Tibial nerve (tissue), 4 donors: ENCODE measurements at regions not wholly inside any gene's neighbourhood (a gene's known extent, or its start where the extent isn't known, plus 50 kb on each side); places are given as distances from the start of the nearest gene placed in this dataset.

Experiments used
- DNase-seq, 2 donors: peaks; one replicate each; pipeline ENCODE4 v3.0.0-alpha.2; 2019; ENCODE audit warnings: low spot score in 2 of 2
- H3K27ac ChIP-seq, 4 donors: fragments of 200-600 bp; sonication (generic) in 3 of 4; one replicate each; pipeline ENCODE4 v1.5.1; 2017 to 2019; ENCODE audit warnings: mild to moderate bottlenecking in 1 of 4
- H3K27me3 ChIP-seq, 2 donors: fragments of 200-600 bp; sonication (generic) in 1 of 2; one replicate each; pipeline versions ENCODE4 v1.5.1 to v1.6.0; 2017 to 2019
- H3K36me3 ChIP-seq, 3 donors: fragments of 200-600 bp; sonication (generic); one replicate each; pipeline ENCODE4 v1.5.1; 2018 to 2019
- H3K4me1 ChIP-seq, 4 donors: fragments of 200-600 bp; sonication (generic) in 3 of 4; one replicate each; pipeline ENCODE4 v1.5.1; 2017 to 2019
- H3K4me3 ChIP-seq, 4 donors: fragments of 200-600 bp; sonication (generic) in 3 of 4; one replicate each; pipeline ENCODE4 v1.5.1; 2017 to 2019; ENCODE audit warnings: mild to moderate bottlenecking in 1 of 4, moderate library complexity in 1 of 4
- H3K9me3 ChIP-seq, 4 donors: fragments of 200-600 bp; sonication (generic) in 3 of 4; one replicate each; pipeline ENCODE4 v1.5.1; 2017 to 2019
- CTCF ChIP-seq, 5 experiments: fragments of 200-600 bp in 3 of 5; fragments of 450-650 bp in 2 of 5; sonication (generic) in 3 of 5; IDR thresholded peaks; one replicate each; pipeline ENCODE4 v1.5.1; 2016 to 2019; ENCODE audit warnings: antibody characterized with exemption in 5 of 5, mild to moderate bottlenecking in 3 of 5, moderate library complexity in 2 of 5
- EP300 ChIP-seq, 2 donors: sonication (generic); formaldehyde crosslinking; IDR thresholded peaks; one replicate each; pipeline ENCODE4 v1.6.1; 2017; ENCODE audit warnings: antibody characterized with exemption in 2 of 2, mild to moderate bottlenecking in 1 of 2
- POLR2A ChIP-seq, 2 donors: fragments of 450-650 bp; IDR thresholded peaks; one replicate each; pipeline ENCODE4 v1.6.1; 2017; ENCODE audit warnings: antibody characterized with exemption in 2 of 2, mild to moderate bottlenecking in 2 of 2, moderate library complexity in 2 of 2
- WGBS, 2 donors: methylation state at CpG; one replicate each; pipeline ENCODE4 v1.1.5; 2018; 5-methylcytosine and 5-hydroxymethylcytosine counted together

- no peaks in the 10 kb centered on the region for H3K4me1 ChIP-seq
- WGBS, 2 donors: 55 to 67% methylated on average over 2 of the region's 2 CpGs
- H3K9me3 ChIP-seq: no peaks in the 10 kb centered on the region
Measured at GRCh38 chr22:27080863-27081262, 423.5 kb downstream of the MIAT start.

GRCh38 chr22:27083610-27084009 lies 426.2 kb downstream of the MIAT start:
- no peak for DNase-seq
- no peak overlapping the region for H3K4me3 ChIP-seq
- TF ChIP-seq CTCF (IDR thresholded peaks at IDR 0.05): no peak
- no peak for TF ChIP-seq POLR2A (IDR thresholded peaks at IDR 0.05)
- TF ChIP-seq EP300 (IDR thresholded peaks at IDR 0.05): no peak
- no peaks in the 10 kb centered on the region for H3K4me1 ChIP-seq
- peaks cover 0 to 5% of the 10 kb centered on the region in 2 donors for H3K27me3 ChIP-seq
- H3K36me3 ChIP-seq: no peaks in the 10 kb centered on the region
- WGBS, 2 donors: 85 to 89% methylated on average over 4 of the region's 4 CpGs
- peaks cover 0 to 10% (median 0%) of the 10 kb centered on the region in 4 donors for H3K9me3 ChIP-seq
- no peak overlapping the region for H3K27ac ChIP-seq

More at GRCh38 chr22:27080863-27081262, 423.5 kb downstream of the MIAT start:
- Histone ChIP-seq H3K36me3 (no peaks in the 10 kb centered on the region), H3K27me3 (peaks cover 0 to 3% of the 10 kb centered on the region in 2 donors), H3K27ac (no peak overlapping the region), H3K4me3 (no peak overlapping the region)
- TF ChIP-seq POLR2A (IDR thresholded peaks at IDR 0.05) (no peak), EP300 (IDR thresholded peaks at IDR 0.05) (no peak), CTCF (IDR thresholded peaks at IDR 0.05) (no peak)
- DNase-seq: no peak

GRCh38 chr22:27084130-27084529 lies 426.7 kb downstream of the MIAT start:
- H3K4me3 ChIP-seq: no peak overlapping the region
- no peaks in the 10 kb centered on the region for H3K4me1 ChIP-seq
- WGBS, 2 donors: 85% methylated on average over 1 of the region's 1 CpG
- TF ChIP-seq CTCF (IDR thresholded peaks at IDR 0.05): no peak
- TF ChIP-seq EP300 (IDR thresholded peaks at IDR 0.05): peak in 1 of 2 donors; percentile 71
- no peak for DNase-seq
- H3K9me3 ChIP-seq: peaks cover 0 to 10% (median 0%) of the 10 kb centered on the region in 4 donors
- no peaks in the 10 kb centered on the region for H3K36me3 ChIP-seq
- peaks cover 0 to 5% of the 10 kb centered on the region in 2 donors for H3K27me3 ChIP-seq
- H3K27ac ChIP-seq: peak overlapping the region in 1 of 4 donors; percentile 43

GRCh38 chr22:27086080-27087044 lies 429.0 kb downstream of the MIAT start:
- WGBS, 2 donors: 39 to 54% methylated on average over 18 of the region's 18 CpGs
- Histone ChIP-seq H3K27ac (no peak overlapping the region), H3K9me3 (peaks cover 0 to 10% (median 0%) of the 10 kb centered on the region in 4 donors), H3K4me3 (no peak overlapping the region), H3K27me3 (peaks cover 0 to 7% of the 10 kb centered on the region in 2 donors), H3K36me3 (no peaks in the 10 kb centered on the region), H3K4me1 (no peaks in the 10 kb centered on the region)
- no peak for DNase-seq
- TF ChIP-seq POLR2A (IDR thresholded peaks at IDR 0.05) (no peak), CTCF (IDR thresholded peaks at IDR 0.05) (no peak), EP300 (IDR thresholded peaks at IDR 0.05) (no peak)

DNA sequence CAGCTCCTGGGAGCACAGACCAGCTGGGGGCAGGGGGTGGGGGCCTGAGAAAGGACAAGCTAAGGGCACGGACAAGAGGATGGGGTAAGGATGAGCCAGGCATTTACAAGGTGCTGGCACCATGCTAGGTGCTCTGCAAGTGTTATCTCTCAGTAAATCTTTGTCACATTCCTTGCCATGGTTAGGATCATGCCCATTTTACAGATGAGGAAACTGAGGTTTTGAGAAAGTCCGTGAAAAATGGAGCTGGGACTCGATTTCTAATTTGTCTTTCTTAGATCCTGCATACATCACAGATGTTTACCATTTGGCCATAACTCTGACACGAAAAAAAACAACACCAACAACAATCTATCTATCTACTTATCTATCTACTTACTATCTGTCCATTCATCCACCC lies 429.7 kb downstream of the MIAT start:
- Histone ChIP-seq H3K27me3 (peaks cover 0 to 9% of the 10 kb centered on the region in 2 donors), H3K4me1 (no peaks in the 10 kb centered on the region), H3K36me3 (no peaks in the 10 kb centered on the region), H3K4me3 (no peak overlapping the region), H3K9me3 (peaks cover 0 to 10% (median 0%) of the 10 kb centered on the region in 4 donors), H3K27ac (no peak overlapping the region)
- TF ChIP-seq POLR2A (IDR thresholded peaks at IDR 0.05): no peak
- TF ChIP-seq EP300 (IDR thresholded peaks at IDR 0.05): no peak
- no peak for TF ChIP-seq CTCF (IDR thresholded peaks at IDR 0.05)
- no peak for DNase-seq
- 83 to 93% methylated on average over 4 of the region's 4 CpGs for WGBS, 2 donors
